GM21723 (cell line): ENCODE measurements at regions not wholly inside any gene's neighbourhood (a gene's known extent, or its start where the extent isn't known, plus 50 kb on each side); places are given as distances from the start of the nearest gene placed in this dataset.

Experiments used
- ATAC-seq: cut with Tn5 transposase; IDR thresholded peaks from one replicate; pipeline ENCODE4 v1.9.1; 2021; ENCODE audit warnings: mild to moderate bottlenecking, moderate library complexity; ENCODE audit not compliant: unreplicated experiment

- no peak for ATAC-seq
Observed at GRCh38 chr5:53359916-53360517, 120.4 kb upstream of the FST start.

- no peak for ATAC-seq
Observed at GRCh38 chr5:53360811-53361210, 119.6 kb upstream of the FST start.

GRCh38 chr5:53361708-53362107 is 118.7 kb upstream of the FST start:
- ATAC-seq: no peak

- ATAC-seq: no peak
Observed at GRCh38 chr5:53362521-53362941, 117.9 kb upstream of the FST start.

GRCh38 chr5:53364061-53364460 is 116.4 kb upstream of the FST start:
- no peak for ATAC-seq

- ATAC-seq: no peak
Observed at GRCh38 chr5:53366245-53366644, 114.2 kb upstream of the FST start.

- no peak for ATAC-seq
Observed at GRCh38 chr5:53367727-53368126, 112.7 kb upstream of the FST start.

- no peak for ATAC-seq
Observed at GRCh38 chr5:53368516-53368915, 111.9 kb upstream of the FST start.

GRCh38 chr5:53368966-53369605 is 111.3 kb upstream of the FST start:
- ATAC-seq: no peak

GRCh38 chr5:53369681-53370080 is 110.7 kb upstream of the FST start:
- ATAC-seq: no peak

GRCh38 chr5:53373451-53374158 is 106.8 kb upstream of the FST start:
- ATAC-seq: no peak

- ATAC-seq: no peak
Observed at GRCh38 chr5:53376853-53377252, 103.6 kb upstream of the FST start.

GRCh38 chr5:53378190-53378589 is 102.2 kb upstream of the FST start:
- ATAC-seq: no peak

- ATAC-seq: no peak
Observed at GRCh38 chr5:53378590-53379247, 101.7 kb upstream of the FST start.

GRCh38 chr5:53386341-53386740 is 94.1 kb upstream of the FST start:
- ATAC-seq: no peak

GRCh38 chr5:53389093-53389492 is 91.3 kb upstream of the FST start:
- no peak for ATAC-seq

- peak; percentile 84 for ATAC-seq
Observed at GRCh38 chr5:53392073-53392472, 88.4 kb upstream of the FST start.

- ATAC-seq: no peak
Observed at GRCh38 chr5:53394808-53395207, 85.6 kb upstream of the FST start.

- ATAC-seq: no peak
Observed at GRCh38 chr5:53397141-53397757, 83.2 kb upstream of the FST start.

GRCh38 chr5:53397845-53398244 is 82.6 kb upstream of the FST start:
- no peak for ATAC-seq

- ATAC-seq: no peak
Observed at GRCh38 chr5:53399926-53400697, 80.3 kb upstream of the FST start.
